ENCODE measurements at regions not wholly inside any gene's neighbourhood (a gene's known extent, or its start where the extent isn't known, plus 50 kb on each side); places are given as distances from the start of the nearest gene placed in this dataset.

DNA sequence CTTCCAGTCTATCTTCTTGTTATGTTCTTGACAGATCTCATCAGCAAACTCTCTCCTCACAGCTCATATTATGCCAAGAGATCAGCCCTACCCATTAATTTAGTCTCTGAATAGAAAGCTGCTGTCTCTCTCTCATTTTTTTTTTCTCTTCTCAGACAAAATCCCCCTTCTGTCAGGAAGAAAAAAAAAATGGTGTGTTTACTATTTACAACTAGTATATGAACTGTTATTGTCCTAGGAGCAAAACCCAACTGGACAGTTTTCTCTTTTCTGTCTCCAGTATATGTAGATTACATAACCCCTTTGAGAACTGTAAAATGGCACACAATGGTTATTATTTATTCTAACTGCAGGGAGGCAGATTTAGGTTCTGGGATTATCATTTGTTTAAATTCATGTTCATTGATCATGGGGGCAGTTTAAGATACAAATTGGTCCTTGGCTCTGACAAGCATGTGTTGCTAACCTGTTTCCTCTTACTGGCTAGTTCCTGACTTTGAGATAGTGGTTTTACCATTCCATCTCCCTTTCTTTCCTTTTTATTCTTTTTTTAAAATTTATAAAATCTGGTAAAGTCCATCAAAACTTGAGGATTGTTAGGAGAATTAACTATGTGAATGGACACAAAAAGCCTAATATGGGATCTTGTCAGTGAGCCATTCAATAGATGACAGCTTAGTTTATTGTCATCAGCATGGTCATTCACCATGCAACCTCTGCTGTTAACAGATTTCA is 210.0 kb upstream of the PAPPA start:
- no peak for ATAC-seq (ENCODE audit: insufficient number of reproducible peaks, low FRiP score, low read depth)
- Histone ChIP-seq H3K27me3 (replicated peaks; ENCODE audit: insufficient read depth) (no peaks in the 10 kb centered on the region), H3K27ac (peak overlapping the region; percentile 79 to 88)

GRCh38 chr9:115944166-115944948 is 209.2 kb upstream of the PAPPA start:
- Histone ChIP-seq H3K27ac (peak overlapping the region; percentile 79 to 88), H3K27me3 (replicated peaks; ENCODE audit: insufficient read depth) (no peaks in the 10 kb centered on the region), H3K4me3 (peak overlapping the region; percentile 39), H3K9me3 (no peaks in the 10 kb centered on the region), H3K36me3 (no peaks in the 10 kb centered on the region), H3K4me1 (ENCODE audit: control insufficient read depth in 1 of 2, low read depth in 2 of 2) (peaks cover 16 to 42% of the 10 kb centered on the region in 2 donors)
- ATAC-seq (ENCODE audit: insufficient number of reproducible peaks, low FRiP score, low read depth) (peak; percentile 88), DNase-seq (ENCODE audit: low spot score) (peak; percentile 71)
- TF ChIP-seq CTCF (IDR thresholded peaks at IDR 0.05): no peak

More for the DNA sequence above, 210.0 kb upstream of the PAPPA start:
- Histone ChIP-seq H3K4me3 (peak overlapping the region; percentile 39), H3K4me1 (ENCODE audit: control insufficient read depth in 1 of 2, low read depth in 2 of 2) (peaks cover 16 to 42% of the 10 kb centered on the region in 2 donors), H3K9me3 (no peaks in the 10 kb centered on the region), H3K36me3 (no peaks in the 10 kb centered on the region)
- TF ChIP-seq CTCF (IDR thresholded peaks at IDR 0.05): no peak
- DNase-seq (ENCODE audit: low spot score): no peak

DNA sequence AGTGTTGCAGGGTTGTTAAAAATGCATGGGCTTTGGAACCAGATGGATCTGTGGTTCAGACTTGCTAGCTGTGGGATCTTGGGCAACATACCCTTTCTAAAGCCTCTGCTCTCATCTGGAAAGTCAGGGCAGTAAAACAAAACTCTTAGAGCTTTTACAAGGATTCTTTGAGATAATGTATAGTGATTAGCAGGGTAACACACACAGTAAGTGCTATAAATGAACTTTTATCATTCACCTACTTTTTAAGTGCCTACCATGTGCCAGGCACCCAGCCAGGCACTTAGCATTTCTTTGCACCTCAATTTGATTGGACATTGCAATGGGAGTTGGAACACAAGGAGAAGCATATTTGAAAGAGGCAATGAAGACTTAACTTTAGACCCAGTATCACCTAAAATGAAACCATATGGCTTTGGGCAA is 208.6 kb upstream of the PAPPA start:
- ATAC-seq (ENCODE audit: insufficient number of reproducible peaks, low FRiP score, low read depth): no peak
- Histone ChIP-seq H3K4me3 (peak overlapping the region; percentile 39), H3K36me3 (no peaks in the 10 kb centered on the region), H3K9me3 (no peaks in the 10 kb centered on the region), H3K4me1 (ENCODE audit: control insufficient read depth in 1 of 2, low read depth in 2 of 2) (peaks cover 16 to 42% of the 10 kb centered on the region in 2 donors), H3K27ac (peak overlapping the region; percentile 79 to 88), H3K27me3 (replicated peaks; ENCODE audit: insufficient read depth) (no peaks in the 10 kb centered on the region)
- TF ChIP-seq CTCF (IDR thresholded peaks at IDR 0.05): no peak
- no peak for DNase-seq (ENCODE audit: low spot score)

DNA sequence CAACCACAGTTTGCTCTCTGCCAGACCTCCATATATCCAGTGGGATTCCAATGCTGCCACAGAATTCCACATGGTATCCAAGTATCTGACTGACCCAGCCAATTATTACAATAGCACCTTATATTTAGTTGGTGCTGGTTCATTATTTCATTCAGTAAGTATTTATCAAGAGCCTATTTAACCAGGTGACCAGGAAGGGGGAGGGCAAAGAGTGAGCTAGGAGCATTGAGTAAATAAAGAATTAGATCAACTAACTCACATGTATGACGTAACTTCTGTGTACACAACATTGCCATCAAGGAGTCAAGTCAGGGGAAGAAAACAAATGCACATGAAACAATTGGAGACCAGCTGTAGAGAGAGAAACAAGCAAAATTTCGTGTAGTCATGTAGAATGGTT is 207.1 kb upstream of the PAPPA start:
- no peak for DNase-seq (ENCODE audit: low spot score)
- no peaks in the 10 kb centered on the region for H3K36me3 ChIP-seq
- ATAC-seq (ENCODE audit: insufficient number of reproducible peaks, low FRiP score, low read depth): no peak
- no peak overlapping the region for H3K4me3 ChIP-seq
- no peak for TF ChIP-seq CTCF (IDR thresholded peaks at IDR 0.05)
- peaks cover 16 to 39% of the 10 kb centered on the region in 2 donors for H3K4me1 ChIP-seq (ENCODE audit: control insufficient read depth in 1 of 2, low read depth in 2 of 2)
- H3K27ac ChIP-seq: no peak overlapping the region
- no peaks in the 10 kb centered on the region for H3K9me3 ChIP-seq
- H3K27me3 ChIP-seq (replicated peaks; ENCODE audit: insufficient read depth): no peaks in the 10 kb centered on the region

DNA sequence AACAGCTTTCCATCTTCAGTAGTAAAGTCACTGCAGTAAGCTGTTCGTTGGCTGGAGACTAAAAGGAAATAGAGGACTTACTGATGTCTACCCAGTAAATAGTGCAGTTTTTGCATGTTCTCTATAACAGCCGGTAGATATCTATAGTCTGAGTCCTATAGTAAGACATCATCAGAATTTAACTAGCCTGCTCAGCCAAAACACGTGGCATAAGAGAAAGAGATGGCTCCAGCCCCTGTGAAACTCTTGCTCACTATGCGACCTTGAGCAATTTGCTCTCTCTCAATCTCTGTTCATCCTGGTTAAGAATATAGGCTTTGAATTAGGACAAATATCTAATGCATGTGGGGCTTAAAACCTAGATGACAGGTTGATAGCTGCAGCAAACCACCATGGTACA is 201.6 kb upstream of the PAPPA start:
- DNase-seq (ENCODE audit: low spot score): no peak
- Histone ChIP-seq H3K27ac (no peak overlapping the region), H3K36me3 (no peaks in the 10 kb centered on the region), H3K27me3 (replicated peaks; ENCODE audit: insufficient read depth) (no peaks in the 10 kb centered on the region), H3K4me3 (no peak overlapping the region), H3K4me1 (ENCODE audit: control insufficient read depth in 1 of 2, low read depth in 2 of 2) (no peaks in the 10 kb centered on the region), H3K9me3 (no peaks in the 10 kb centered on the region)
- TF ChIP-seq CTCF (IDR thresholded peaks at IDR 0.05): no peak
- ATAC-seq (ENCODE audit: insufficient number of reproducible peaks, low FRiP score, low read depth): no peak

All from thoracic aorta (tissue), 2 donors.